Right lobe of liver (tissue), 6 donors: ENCODE measurements at regions not wholly inside any gene's neighbourhood (a gene's known extent, or its start where the extent isn't known, plus 50 kb on each side); places are given as distances from the start of the nearest gene placed in this dataset.

Experiments used
- ATAC-seq, 4 donors: fragments of 200-7000 bp; cut with Tn5 transposase; one replicate each; pipeline ENCODE4 v1.9.1; 2020; ENCODE audit warnings: mild to moderate bottlenecking in 4 of 4, moderate library complexity in 4 of 4
- DNase-seq, 3 donors: peaks; one replicate each; pipeline ENCODE4 v3.0.0-alpha.2; 2020
- H3K27ac ChIP-seq, 3 donors: fragments of 200-600 bp; one replicate each; pipeline ENCODE4 v1.8.0; 2022
- H3K27me3 ChIP-seq, 2 donors: fragments of 200-600 bp; one replicate each; pipeline ENCODE4 v1.8.0; 2022
- H3K36me3 ChIP-seq, 4 donors: fragments of 200-600 bp; sonication (generic) in 1 of 4; one replicate each; pipeline versions ENCODE4 v1.5.1 to v1.8.0; 2017 to 2022; ENCODE audit warnings: control low read depth in 1 of 4
- H3K4me1 ChIP-seq, 4 donors: fragments of 200-600 bp; sonication (generic) in 1 of 4; one replicate each; pipeline versions ENCODE4 v1.5.1 to v1.8.0; 2017 to 2022; ENCODE audit warnings: control low read depth in 1 of 4
- H3K4me3 ChIP-seq, 3 donors: fragments of 200-600 bp; one replicate each; pipeline ENCODE4 v1.8.0; 2022
- H3K9me3 ChIP-seq, 4 donors: fragments of 200-600 bp; sonication (generic) in 1 of 4; one replicate each; pipeline versions ENCODE4 v1.5.1 to v1.8.0; 2017 to 2022; ENCODE audit warnings: control low read depth in 1 of 4
- POLR2A ChIP-seq: fragments of 450-650 bp; IDR thresholded peaks from one replicate; pipeline ENCODE4 v1.6.1; 2017; ENCODE audit warnings: antibody characterized with exemption, mild to moderate bottlenecking
- WGBS: methylation state at CpG from one replicate; pipeline ENCODE4 v1.1.6; 2018; ENCODE audit warnings: low coverage, low lambda C conversion rate; ENCODE audit not compliant: insufficient coverage; ENCODE audit errors: missing lambda C conversion rate; 5-methylcytosine and 5-hydroxymethylcytosine counted together
- intact Hi-C, 2 donors: fragments of 100-400 bp; cut with DNase I; formaldehyde crosslinking; loops; one replicate each; pipeline versions ENCODE4 v1.11.2 to v1.14.1; 2022
- TF ChIP-seq, protein P1 (sequence below), 4 donors: fragments of 200-600 bp in 3 of 4; fragments of 450-650 bp in 1 of 4; IDR thresholded peaks; one replicate each; pipeline versions ENCODE4 v1.5.1 to v1.8.0; 2016 to 2022; ENCODE audit warnings: antibody characterized with exemption in 4 of 4, mild to moderate bottlenecking in 2 of 4
- donor health status: DM: no; HTN: yes; CAD: no.
- donor health status: DM: no; HTN: no; CAD: no.
- donor health status: DM: no; HTN: no; CAD: no.
- donor health status: DM: no; HTN: yes; CAD: no.
- donor health status: DM: no; HTN: yes; CAD: no.

GRCh38 chr9:78614892-78615291 lies 318.0 kb downstream of the PSAT1 start:
- H3K4me3 ChIP-seq, result no peak overlapping the region
- ATAC-seq, result no peak
- WGBS, result 57% methylated on average over 3 of the region's 3 CpGs
- no peaks in the 10 kb centered on the region for H3K9me3 ChIP-seq
- no peaks in the 10 kb centered on the region for H3K4me1 ChIP-seq
- no peaks in the 10 kb centered on the region for H3K36me3 ChIP-seq
- no peak overlapping the region for H3K27ac ChIP-seq
- no peaks in the 10 kb centered on the region for H3K27me3 ChIP-seq
- DNase-seq, result no peak
- no peak for TF ChIP-seq POLR2A
- TF ChIP-seq, protein P1, sequence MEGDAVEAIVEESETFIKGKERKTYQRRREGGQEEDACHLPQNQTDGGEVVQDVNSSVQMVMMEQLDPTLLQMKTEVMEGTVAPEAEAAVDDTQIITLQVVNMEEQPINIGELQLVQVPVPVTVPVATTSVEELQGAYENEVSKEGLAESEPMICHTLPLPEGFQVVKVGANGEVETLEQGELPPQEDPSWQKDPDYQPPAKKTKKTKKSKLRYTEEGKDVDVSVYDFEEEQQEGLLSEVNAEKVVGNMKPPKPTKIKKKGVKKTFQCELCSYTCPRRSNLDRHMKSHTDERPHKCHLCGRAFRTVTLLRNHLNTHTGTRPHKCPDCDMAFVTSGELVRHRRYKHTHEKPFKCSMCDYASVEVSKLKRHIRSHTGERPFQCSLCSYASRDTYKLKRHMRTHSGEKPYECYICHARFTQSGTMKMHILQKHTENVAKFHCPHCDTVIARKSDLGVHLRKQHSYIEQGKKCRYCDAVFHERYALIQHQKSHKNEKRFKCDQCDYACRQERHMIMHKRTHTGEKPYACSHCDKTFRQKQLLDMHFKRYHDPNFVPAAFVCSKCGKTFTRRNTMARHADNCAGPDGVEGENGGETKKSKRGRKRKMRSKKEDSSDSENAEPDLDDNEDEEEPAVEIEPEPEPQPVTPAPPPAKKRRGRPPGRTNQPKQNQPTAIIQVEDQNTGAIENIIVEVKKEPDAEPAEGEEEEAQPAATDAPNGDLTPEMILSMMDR (IDR thresholded peaks at IDR 0.05), result no peak
- intact Hi-C loops, result no loop called here

DNA sequence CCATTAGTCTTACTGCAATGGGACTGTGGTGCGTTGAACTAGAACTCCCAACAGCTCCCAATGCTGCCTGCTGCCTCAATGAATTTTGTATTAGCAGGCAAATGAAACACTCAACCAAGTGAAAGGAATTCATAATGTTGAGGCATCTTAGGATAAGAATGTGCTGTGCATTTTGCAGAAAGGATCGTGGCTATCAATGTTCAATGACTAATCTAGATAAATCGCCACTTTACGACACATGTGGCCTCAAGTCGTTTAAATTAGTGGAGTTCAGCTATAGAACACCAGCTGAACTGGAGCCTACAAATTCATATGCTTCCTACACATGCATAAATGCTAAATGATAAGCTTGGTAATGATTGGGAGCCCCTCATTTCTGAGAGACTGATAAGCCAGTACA lies 318.4 kb downstream of the PSAT1 start:
- no peak overlapping the region for H3K27ac ChIP-seq
- intact Hi-C loops, result no loop called here
- ATAC-seq (no peak), DNase-seq (no peak)
- TF ChIP-seq, protein P1 (IDR thresholded peaks at IDR 0.05), result no peak
- TF ChIP-seq POLR2A, result no peak
- H3K36me3 ChIP-seq, result no peaks in the 10 kb centered on the region
- no peaks in the 10 kb centered on the region for H3K27me3 ChIP-seq
- no peak overlapping the region for H3K4me3 ChIP-seq
- H3K9me3 ChIP-seq, result no peaks in the 10 kb centered on the region
- H3K4me1 ChIP-seq, result no peaks in the 10 kb centered on the region
- 72% methylated on average over 5 of the region's 5 CpGs for WGBS

DNA sequence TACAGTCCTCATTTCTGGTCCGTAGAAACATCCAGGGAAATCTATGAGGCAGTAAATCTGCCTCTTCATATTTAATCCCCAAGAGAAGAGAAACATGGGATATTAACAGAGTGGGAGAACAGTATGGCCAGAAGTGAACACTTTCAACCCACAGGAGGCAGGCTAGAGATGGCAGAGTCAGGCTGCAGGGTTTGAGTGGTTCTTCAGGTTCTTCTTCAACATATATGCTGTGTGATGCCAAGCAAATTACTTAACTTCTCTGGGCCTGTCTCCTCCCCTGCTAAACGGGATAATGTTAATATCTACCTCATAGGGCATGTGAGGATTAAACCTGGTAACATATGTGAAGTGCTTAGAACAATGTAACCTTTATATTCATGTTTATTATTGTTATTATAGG lies 321.8 kb downstream of the PSAT1 start:
- no peak for DNase-seq
- no peaks in the 10 kb centered on the region for H3K36me3 ChIP-seq
- H3K4me1 ChIP-seq, result no peaks in the 10 kb centered on the region
- ATAC-seq, result no peak
- 60% methylated on average over 1 of the region's 2 CpGs for WGBS
- no peaks in the 10 kb centered on the region for H3K27me3 ChIP-seq
- TF ChIP-seq POLR2A, result no peak
- TF ChIP-seq, protein P1 (IDR thresholded peaks at IDR 0.05), result no peak
- H3K9me3 ChIP-seq, result no peaks in the 10 kb centered on the region
- H3K27ac ChIP-seq, result no peak overlapping the region
- H3K4me3 ChIP-seq, result no peak overlapping the region
- intact Hi-C loops, result no loop called here

DNA sequence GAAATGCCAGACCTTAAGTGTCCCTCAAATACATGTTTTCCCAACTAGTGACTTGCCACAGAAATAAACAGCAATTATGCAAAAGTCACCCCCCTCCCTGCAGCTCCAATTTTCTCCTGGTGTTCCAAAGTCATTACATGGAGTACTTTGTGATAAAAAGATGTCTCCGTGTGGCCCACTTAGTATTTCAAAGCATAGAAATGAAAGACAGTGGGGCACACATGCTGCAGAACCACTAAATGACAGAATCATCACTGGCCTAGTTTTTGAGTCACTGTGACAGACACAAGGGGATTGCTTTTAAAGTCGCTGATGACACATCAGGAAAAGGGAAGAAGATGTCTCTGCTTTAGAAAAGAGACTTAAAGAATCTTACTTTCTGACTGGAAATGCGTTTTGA lies 323.4 kb downstream of the PSAT1 start:
- DNase-seq (no peak), ATAC-seq (no peak)
- H3K4me1 ChIP-seq, result no peaks in the 10 kb centered on the region
- no peaks in the 10 kb centered on the region for H3K36me3 ChIP-seq
- intact Hi-C loops, result no loop called here
- WGBS, result 65% methylated on average over 3 of the region's 3 CpGs
- H3K4me3 ChIP-seq, result no peak overlapping the region
- TF ChIP-seq POLR2A, result no peak
- TF ChIP-seq, protein P1 (IDR thresholded peaks at IDR 0.05), result no peak
- no peak overlapping the region for H3K27ac ChIP-seq
- no peaks in the 10 kb centered on the region for H3K9me3 ChIP-seq
- no peaks in the 10 kb centered on the region for H3K27me3 ChIP-seq

- Histone ChIP-seq H3K27me3 (no peaks in the 10 kb centered on the region), H3K4me3 (no peak overlapping the region), H3K4me1 (no peaks in the 10 kb centered on the region), H3K36me3 (no peaks in the 10 kb centered on the region), H3K27ac (no peak overlapping the region), H3K9me3 (no peaks in the 10 kb centered on the region)
- intact Hi-C loops, result no loop called here
- WGBS, result 66% methylated on average over 5 of the region's 5 CpGs
- TF ChIP-seq POLR2A, result no peak
- TF ChIP-seq, protein P1 (IDR thresholded peaks at IDR 0.05), result no peak
- no peak for ATAC-seq
- no peak for DNase-seq
Observed at GRCh38 chr9:78620764-78621163, 323.8 kb downstream of the PSAT1 start.
